HG02623 (cell line): ENCODE measurements at regions not wholly inside any gene's neighbourhood (a gene's known extent, or its start where the extent isn't known, plus 50 kb on each side); places are given as distances from the start of the nearest gene placed in this dataset.

Experiments used
- ATAC-seq: cut with Tn5 transposase; IDR thresholded peaks from one replicate; pipeline ENCODE4 v1.9.1; 2021; ENCODE audit warnings: moderate library complexity; ENCODE audit not compliant: unreplicated experiment

DNA sequence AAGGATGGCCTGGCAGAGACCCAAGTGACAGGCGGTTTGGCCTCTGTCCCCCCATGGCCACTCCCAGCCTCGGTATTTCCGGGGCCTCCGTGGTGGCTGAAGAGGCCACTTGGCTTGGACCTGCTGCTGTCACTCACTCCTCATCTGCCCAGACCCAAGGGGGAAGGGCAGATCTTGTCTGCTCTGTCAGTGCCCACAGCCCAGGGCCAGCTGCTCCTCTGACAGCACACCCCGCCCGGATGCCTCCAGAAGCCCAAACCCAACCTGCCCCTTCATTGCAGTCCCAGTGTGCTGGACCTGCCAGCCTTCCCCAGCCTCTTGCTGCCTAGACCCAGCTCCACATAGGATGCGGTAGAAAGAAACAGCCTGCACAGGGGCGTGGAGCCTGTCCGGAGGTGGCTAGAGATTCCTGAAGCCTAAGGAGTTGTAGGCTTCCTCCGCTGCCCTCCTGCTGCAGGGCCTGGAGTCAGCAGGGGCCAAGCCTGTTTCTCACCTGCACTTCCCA is 52.0 kb downstream of the MAGEF1 start:
- ATAC-seq = no peak

- ATAC-seq = no peak
These were observed 53.5 kb downstream of the MAGEF1 start for GRCh38 chr3:184658223-184658928.

DNA sequence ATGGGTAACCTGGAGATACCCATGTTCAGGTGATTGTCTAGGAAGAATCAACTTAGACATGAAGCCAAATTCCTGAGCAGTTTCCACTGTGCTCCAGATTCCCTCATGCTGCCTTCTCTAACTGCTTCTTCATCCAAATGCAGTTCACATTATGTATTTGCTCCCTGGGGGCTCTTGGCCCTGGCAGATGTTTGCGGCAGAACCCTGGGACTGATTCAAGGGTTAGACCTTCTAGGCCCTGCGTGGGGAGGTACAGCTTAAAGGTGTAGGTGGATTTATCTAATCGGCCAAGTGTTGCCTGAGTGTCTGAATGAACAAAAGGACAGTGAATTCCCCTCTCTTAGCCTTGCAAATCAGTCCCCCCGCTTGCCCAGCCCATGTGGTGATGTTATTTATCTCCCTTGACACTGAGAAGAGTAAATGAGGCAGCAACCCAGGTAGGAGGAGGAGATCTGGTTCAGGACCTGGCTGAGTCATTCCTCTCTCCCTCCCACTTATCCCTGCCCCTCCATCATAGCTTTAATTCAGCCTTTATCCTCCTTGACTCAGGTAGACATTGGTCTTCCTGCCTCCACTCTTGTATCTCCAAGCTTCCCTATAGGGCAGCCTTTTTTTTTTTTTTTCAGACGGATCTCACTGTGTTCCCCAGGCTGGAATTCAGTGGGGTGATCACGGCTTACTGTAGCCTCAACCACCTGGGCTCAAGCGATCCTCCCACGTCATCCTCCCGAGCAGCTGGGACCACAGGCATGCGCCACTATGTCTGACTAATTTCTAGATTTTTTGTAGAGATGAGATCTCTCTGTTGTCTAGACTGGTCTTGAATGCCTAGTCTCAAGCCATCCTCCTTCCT is 54.8 kb downstream of the MAGEF1 start:
- ATAC-seq = peak; percentile 73

- no peak for ATAC-seq
These were observed 55.4 kb downstream of the MAGEF1 start for GRCh38 chr3:184656458-184656828.

DNA sequence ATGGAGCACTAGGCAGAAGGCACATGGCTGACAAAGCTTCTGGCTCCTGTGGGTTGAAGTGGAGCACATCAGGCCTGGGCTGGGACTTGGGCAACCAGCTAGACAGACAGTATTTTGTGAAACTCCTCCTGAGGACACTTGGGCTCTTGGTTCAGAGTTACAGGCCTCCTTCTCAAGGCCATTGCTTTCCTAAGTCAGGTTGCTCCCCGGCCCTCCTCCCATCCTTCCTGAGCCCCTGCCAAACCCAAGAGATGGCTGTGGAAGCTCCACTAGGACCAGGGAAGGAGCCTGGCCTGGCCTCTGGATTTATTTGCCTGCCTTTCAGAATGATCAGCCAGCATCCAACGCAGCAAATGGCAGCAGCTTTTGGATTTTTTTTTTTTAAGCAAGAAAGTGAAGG is 56.3 kb downstream of the MAGEF1 start:
- ATAC-seq = no peak

- no peak for ATAC-seq
These were observed 57.5 kb downstream of the MAGEF1 start for GRCh38 chr3:184654375-184654774.

DNA sequence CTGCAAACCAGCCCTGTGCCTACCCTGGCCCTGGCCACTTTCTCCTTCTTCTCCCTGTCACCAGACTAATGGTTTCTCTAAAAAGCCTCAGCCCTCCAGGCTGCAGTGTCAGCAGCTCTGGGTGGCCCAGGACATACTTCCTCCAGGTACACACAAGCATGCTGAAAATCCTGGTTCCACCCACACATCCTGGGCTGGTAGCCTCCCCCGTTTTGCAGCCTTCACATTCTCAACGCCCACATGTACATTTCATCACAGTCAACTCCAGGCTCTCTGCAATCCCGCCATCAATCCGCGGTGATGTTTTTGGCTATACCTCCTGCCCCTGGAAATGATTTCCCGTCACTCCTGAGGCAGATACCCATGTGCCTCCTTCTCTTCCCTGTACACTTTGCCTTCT is 59.4 kb downstream of the MAGEF1 start:
- no peak for ATAC-seq

DNA sequence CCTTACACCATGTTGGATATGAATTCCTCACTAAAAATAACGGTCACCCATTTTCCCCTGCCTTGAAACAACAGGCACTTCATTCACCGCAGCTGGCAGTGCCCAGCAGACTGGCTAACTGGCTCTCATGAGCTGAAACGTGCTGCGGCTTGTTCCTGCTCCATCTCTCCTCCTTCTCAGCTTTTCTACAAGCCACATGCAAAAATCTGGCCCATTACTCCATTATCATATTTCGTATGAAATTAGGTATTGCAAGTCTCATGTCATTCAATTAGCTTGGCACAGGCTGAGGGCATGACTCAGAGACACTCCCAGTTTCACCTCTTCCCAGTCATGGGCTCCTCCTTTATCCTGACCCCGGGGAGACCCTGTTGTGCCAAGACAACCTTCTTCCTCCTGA is 60.0 kb downstream of the MAGEF1 start:
- ATAC-seq = no peak

DNA sequence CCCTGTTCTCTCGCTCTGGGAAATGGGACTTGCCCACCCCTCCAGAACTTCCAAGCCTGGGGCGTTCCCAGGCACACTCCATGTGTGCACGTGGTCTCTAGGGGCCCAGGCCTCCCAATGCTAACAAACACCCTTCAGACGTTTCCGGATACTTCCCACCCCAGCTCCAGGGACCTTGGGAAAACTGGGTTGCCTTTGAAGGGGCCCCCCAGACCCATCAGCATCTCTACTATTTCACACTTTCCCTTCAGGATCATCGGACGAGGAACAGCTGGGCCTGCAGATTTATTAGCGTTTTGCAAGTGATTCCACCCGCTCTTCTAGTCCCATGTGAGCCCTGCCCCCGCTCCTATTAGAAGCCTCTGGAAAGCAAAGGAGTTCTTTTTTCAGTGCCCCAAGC is 63.2 kb downstream of the MAGEF1 start:
- no peak for ATAC-seq

DNA sequence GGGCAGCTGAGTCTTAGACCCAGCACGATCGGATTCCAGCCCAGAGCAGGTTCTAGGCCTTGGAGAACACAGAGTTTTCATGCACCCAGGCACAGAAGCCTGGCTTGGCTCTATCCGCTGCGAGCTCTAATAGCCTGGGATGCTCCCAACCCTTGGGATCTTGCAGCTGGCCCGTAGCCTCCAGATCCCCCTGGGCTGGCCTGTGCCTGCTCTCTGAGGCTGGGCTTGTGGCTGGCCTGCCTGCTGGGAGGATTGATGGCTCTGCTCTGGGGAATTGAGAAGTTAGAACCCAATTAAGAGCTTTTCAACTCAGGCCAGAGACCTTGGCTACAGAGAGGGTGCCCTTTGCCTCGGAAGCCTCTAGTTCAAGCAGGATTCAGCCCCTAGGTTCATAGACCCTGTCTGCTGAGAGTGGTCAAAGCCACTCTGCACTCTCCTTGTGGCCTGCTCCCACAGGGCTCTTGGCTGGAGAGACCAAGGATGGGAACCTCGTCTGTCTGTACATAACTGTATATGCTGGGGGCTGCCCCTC is 64.4 kb downstream of the MAGEF1 start:
- no peak for ATAC-seq

DNA sequence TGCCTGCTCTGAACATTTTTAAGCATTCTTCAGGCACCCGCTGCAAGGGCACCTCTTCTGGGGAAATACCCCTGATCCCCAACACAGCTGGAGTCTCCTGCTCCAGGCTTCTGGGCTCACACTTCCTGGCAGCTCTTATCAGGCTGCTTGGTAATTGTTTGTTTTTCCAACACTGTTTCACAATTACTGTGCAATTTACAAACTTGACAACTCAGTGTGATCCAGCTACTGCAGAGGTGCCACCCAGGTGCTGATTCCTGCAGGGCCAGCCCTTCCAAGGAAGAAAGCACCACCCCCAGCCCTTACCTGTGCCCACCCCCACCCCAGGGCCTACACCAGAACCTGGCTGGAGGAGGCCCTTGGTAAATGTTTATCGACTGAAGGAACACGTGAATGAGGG is 66.5 kb downstream of the MAGEF1 start:
- no peak for ATAC-seq

- no peak for ATAC-seq
These were observed 68.4 kb downstream of the MAGEF1 start for GRCh38 chr3:184643442-184643841.

DNA sequence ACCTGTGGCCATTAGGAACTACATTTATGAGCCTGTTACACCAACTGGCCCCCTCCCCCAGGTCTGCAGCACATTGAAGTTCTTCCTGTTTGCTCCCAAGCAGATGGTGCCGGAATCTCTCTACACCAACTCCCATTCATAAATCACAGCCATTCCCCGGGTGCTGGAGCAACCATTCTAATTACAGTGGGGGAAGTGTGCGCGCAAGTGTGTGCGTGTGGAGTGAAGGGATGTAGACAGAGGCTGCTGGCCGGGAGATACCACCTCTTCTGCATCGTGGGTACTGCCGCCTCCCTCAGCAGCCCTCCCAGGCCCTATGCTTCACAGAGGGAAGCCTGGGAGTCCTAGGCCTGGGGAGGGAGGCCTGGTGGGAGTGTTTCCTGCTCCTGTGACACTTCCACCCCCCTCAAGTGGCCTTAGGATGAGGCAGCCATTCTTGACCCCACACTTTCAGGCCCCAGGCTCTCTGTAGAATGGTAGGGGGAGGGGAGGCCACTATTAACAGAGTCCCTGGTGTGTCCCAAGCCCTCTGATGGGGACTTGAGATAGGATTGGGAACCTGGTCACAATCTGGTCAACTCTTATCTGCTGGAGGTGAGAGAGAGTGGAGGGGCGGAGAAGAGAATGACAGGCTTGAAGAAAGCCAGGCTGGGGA is 69.1 kb downstream of the MAGEF1 start:
- no peak for ATAC-seq

GRCh38 chr3:184641430-184641829 is 70.4 kb downstream of the MAGEF1 start:
- ATAC-seq = no peak

DNA sequence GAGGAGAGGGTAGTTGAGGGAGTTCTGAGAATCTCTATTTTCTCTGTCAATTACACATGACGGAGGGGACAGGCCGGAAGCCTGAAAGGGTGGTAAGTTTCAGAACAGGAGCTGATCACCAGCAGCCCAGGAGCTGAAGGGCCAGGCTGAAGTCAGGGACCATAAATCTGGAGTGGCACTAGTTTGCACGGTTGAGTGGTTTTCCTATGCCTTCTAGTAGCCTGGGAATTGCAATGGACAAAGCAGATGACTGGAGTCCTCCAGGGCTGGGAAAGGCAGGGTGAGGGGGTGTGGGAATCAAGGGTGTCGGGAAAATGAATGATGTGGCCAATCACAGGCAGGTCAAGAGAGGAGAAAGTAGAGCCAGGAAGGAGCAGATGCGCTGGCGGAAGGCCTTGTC is 72.5 kb downstream of the MAGEF1 start:
- no peak for ATAC-seq

DNA sequence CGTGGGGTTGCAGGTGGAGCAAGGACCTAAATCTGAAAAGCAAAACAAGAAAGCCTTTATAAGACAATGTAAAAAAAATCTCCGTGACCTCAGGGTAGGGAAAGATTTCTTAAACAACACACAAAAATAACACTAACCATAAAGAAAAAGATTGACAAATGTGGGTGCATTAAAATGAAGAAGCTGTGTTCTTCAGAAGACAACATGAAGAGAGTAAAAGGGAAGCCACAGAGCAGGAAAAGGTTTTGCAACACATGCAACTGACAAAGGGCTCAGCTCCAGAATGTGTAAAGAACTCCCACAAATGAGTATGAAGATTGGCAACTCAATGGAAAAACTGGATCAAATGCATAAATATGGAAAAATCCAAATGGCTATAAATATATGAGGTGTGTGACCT is 74.2 kb downstream of the MAGEF1 start:
- ATAC-seq = no peak

GRCh38 chr3:184636741-184637316 is 75.0 kb downstream of the MAGEF1 start:
- no peak for ATAC-seq

- ATAC-seq = no peak
These were observed 74.2 kb downstream of the EPHB3 start for GRCh38 chr3:184635774-184636173.

DNA sequence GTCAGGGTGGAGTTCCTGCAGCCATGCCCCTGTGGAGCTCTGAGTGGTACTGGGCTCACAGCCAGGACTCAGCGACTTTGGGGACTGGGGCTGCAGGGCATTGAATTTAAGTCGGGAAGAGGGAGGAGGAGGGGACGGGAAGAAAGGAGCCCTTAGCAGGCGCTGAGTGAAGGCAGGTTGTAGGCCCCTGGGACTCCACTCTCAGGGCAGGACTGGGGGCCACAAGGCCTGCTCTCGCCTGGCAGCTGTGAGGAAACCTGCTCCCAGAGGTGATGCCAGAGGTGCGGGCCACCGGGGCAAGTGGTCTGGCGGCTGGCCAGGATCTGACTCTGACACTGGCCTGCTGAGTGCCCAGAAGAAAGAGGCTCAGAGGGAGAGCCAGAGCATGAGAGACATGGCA is 73.5 kb downstream of the EPHB3 start:
- no peak for ATAC-seq

- no peak for ATAC-seq
These were observed 71.6 kb downstream of the EPHB3 start for GRCh38 chr3:184633237-184633579.

DNA sequence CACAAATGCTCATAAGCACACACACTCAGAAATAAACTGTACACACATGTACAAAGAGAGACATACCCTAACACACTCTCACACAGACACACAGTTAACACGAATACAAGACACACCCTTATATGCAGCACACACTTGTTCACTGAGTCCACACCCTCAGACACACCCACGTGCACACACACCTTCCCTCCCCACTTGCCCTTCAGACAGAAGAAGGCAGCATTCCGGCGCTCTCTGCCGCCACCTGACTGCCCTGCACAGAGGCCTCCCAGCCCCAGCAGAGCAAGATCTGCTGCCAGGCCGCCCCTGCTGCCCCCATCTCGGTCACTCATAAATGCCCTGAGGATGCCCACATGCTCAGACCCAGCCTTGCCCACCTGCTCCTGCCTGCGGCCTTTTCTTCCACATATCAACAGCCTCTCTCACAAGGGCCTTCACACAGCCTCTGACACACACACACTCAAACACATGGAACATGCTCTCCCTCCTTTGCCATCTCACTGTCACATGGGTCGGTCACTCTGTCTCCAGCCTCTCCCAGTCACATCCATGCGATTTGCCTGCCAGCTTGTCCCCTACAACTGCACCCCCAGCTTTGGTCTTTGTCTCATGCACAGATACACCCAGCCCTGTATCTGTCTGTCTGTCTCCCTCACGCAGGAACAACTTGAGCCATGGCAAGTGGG is 71.1 kb downstream of the EPHB3 start:
- no peak for ATAC-seq
